MM.1S (cell line): ENCODE measurements at regions not wholly inside any gene's neighbourhood (a gene's known extent, or its start where the extent isn't known, plus 50 kb on each side); places are given as distances from the start of the nearest gene placed in this dataset.

Source experiments
- EZH2 ChIP-seq: fragments of 300-600 bp; sonication (generic); optimal IDR thresholded peaks from 2 replicates; pipeline ENCODE3; 2017; ENCODE audit warnings: low read depth, mild to moderate bottlenecking, antibody characterized with exemption, low read length, mixed read lengths
- EZH2phosphoT487 ChIP-seq: fragments of 300-600 bp; sonication (generic); IDR thresholded peaks from 2 replicates; pipeline ENCODE4 v1.6.1; 2018; ENCODE audit warnings: antibody characterized with exemption, low read length
- TF ChIP-seq, protein P1 (sequence below): fragments of 300-600 bp; sonication (generic); IDR thresholded peaks from 2 replicates; pipeline ENCODE4 v1.5.1; 2016; ENCODE audit warnings: antibody characterized with exemption, low read length, mixed read lengths

- TF ChIP-seq, protein P1, sequence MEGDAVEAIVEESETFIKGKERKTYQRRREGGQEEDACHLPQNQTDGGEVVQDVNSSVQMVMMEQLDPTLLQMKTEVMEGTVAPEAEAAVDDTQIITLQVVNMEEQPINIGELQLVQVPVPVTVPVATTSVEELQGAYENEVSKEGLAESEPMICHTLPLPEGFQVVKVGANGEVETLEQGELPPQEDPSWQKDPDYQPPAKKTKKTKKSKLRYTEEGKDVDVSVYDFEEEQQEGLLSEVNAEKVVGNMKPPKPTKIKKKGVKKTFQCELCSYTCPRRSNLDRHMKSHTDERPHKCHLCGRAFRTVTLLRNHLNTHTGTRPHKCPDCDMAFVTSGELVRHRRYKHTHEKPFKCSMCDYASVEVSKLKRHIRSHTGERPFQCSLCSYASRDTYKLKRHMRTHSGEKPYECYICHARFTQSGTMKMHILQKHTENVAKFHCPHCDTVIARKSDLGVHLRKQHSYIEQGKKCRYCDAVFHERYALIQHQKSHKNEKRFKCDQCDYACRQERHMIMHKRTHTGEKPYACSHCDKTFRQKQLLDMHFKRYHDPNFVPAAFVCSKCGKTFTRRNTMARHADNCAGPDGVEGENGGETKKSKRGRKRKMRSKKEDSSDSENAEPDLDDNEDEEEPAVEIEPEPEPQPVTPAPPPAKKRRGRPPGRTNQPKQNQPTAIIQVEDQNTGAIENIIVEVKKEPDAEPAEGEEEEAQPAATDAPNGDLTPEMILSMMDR = no peak
- no peak for TF ChIP-seq EZH2
- no peak for TF ChIP-seq EZH2phosphoT487
These were observed 111.5 kb downstream of the ELAPOR2 start for GRCh38 chr7:86947929-86948328.
